GM12878 (cell line): ENCODE measurements at regions not wholly inside any gene's neighbourhood (a gene's known extent, or its start where the extent isn't known, plus 50 kb on each side); places are given as distances from the start of the nearest gene placed in this dataset.

Experiments
- ATAC-seq: fragments of 200-7000 bp; cut with Tn5 transposase; 3 replicates; pipeline ENCODE4 v1.9.1; 2020; ENCODE audit warnings: mild to moderate bottlenecking, moderate library complexity
- BruUV-seq: library from RNA; stranded (reverse); fragments of 400-500 nt; replicated peaks from 2 replicates; lab custom pipeline; 2021; lab: Mats Ljungman, UMichigan
- CTCF ChIA-PET: fragments of 300-600 bp; sonication (Branson Sonifier 250); formaldehyde crosslinking; extraction: SDS; loops from one replicate; lab custom pipeline; 2021; ENCODE audit warnings: inconsistent platforms; lab: Yijun Ruan, JAX
- POLR2A ChIA-PET: fragments of 350-600 bp; formaldehyde crosslinking; extraction: SDS; loops from one replicate; lab custom pipeline; 2021; ENCODE audit warnings: inconsistent platforms; lab: Charles Lee
- RAD21 ChIA-PET: fragments of 300-600 bp; sonication (Branson Sonifier 250); formaldehyde crosslinking; loops from one replicate; lab custom pipeline; 2023; ENCODE audit warnings: antibody characterized with exemption; ENCODE audit not compliant: unreplicated experiment; lab: Charles Lee
- SMC1A ChIA-PET: fragments of 300-600 bp; sonication (Branson Sonifier 250); formaldehyde crosslinking; loops from one replicate; lab custom pipeline; 2023; ENCODE audit not compliant: unreplicated experiment, uncharacterized antibody; lab: Charles Lee
- DNase-seq: peaks from one replicate; pipeline ENCODE4 v3.0.0-alpha.2; 2011; ENCODE audit warnings: low read depth, low spot score
- FAIRE-seq: peaks from 3 replicates; lab custom pipeline; 2011; peaks lifted over from hg19 to GRCh38; lab: Jason Lieb, UNC
- H2AFZ ChIP-seq: 2 replicates; pipeline ENCODE4 v1.6.0; 2011; ENCODE audit warnings: low read depth, low read length, control low read depth; ENCODE audit not compliant: control insufficient read depth
- H3K27ac ChIP-seq: 2 replicates; pipeline ENCODE4 v1.5.1; 2011; ENCODE audit warnings: control low read depth; ENCODE audit not compliant: control insufficient read depth, insufficient read depth
- H3K27me3 ChIP-seq, 2 experiments: replicated peaks in 1 of 2; 2 replicates each; pipeline versions ENCODE4 v1.6.0 to v1.6.1; 2011; ENCODE audit warnings: low read length in 1 of 2; ENCODE audit not compliant: control insufficient read depth in 2 of 2, insufficient read depth in 2 of 2
- H3K36me3 ChIP-seq, 2 experiments: 2 replicates each; pipeline ENCODE4 v1.5.1; 2011; ENCODE audit warnings: low read length in 1 of 2; ENCODE audit not compliant: control insufficient read depth in 2 of 2, insufficient read depth in 2 of 2
- H3K4me1 ChIP-seq: 2 replicates; pipeline ENCODE4 v1.6.1; 2011; ENCODE audit warnings: mild to moderate bottlenecking, low read length, moderate library complexity, mixed read lengths; ENCODE audit not compliant: control insufficient read depth, insufficient read depth
- H3K4me2 ChIP-seq: 2 replicates; pipeline ENCODE4 v1.6.0; 2011; ENCODE audit warnings: control low read depth; ENCODE audit not compliant: control insufficient read depth, insufficient read depth
- H3K4me3 ChIP-seq: fragments of 200-600 bp; sonication (generic); 2 replicates; pipeline ENCODE4 v1.5.1; 2016
- H3K79me2 ChIP-seq: 2 replicates; pipeline ENCODE4 v1.6.0; 2011; ENCODE audit warnings: low read length; ENCODE audit not compliant: control insufficient read depth, insufficient read depth
- H3K9ac ChIP-seq: 2 replicates; pipeline ENCODE4 v1.8.0; 2011; ENCODE audit warnings: low read length, control low read depth, mixed read lengths; ENCODE audit not compliant: control insufficient read depth, insufficient read depth
- H3K9me3 ChIP-seq: replicated peaks from 3 replicates; pipeline ENCODE4 v1.5.1; 2011; ENCODE audit warnings: mild to moderate bottlenecking, low read length; ENCODE audit not compliant: control insufficient read depth, insufficient read depth
- H4K20me1 ChIP-seq: 2 replicates; pipeline ENCODE4 v1.6.0; 2011; ENCODE audit not compliant: control insufficient read depth, insufficient read depth
- CTCF ChIP-seq, 3 experiments: IDR thresholded peaks in 2 of 3; conservative IDR thresholded peaks in 1 of 3; 2 replicates each; pipeline ENCODE4 v1.5.1; 2011; ENCODE audit warnings: low read depth in 3 of 3, low read length in 3 of 3, mild to moderate bottlenecking in 3 of 3, control low read depth in 2 of 3, moderate library complexity in 2 of 3, inconsistent platforms in 1 of 3, mixed read lengths in 1 of 3; ENCODE audit not compliant: control insufficient read depth in 2 of 3, insufficient read depth in 1 of 3; ENCODE audit errors: extremely low read depth in 1 of 3
- FOS ChIP-seq: IDR thresholded peaks from 3 replicates; pipeline ENCODE4 v1.6.1; 2011; ENCODE audit warnings: borderline replicate concordance; ENCODE audit not compliant: insufficient read length; ENCODE audit errors: extremely low read depth
- MEF2A ChIP-seq: IDR thresholded peaks from 2 replicates; pipeline ENCODE4 v1.6.1; 2011; ENCODE audit warnings: low read depth, mild to moderate bottlenecking, low read length, moderate library complexity; ENCODE audit not compliant: insufficient read depth
- PRDM15 ChIP-seq: fragments of 450-650 bp; formaldehyde crosslinking; IDR thresholded peaks from 2 replicates; pipeline ENCODE4 v1.4.0; 2020; ENCODE audit warnings: mild to moderate bottlenecking, moderate library complexity
- STAT3 ChIP-seq: IDR thresholded peaks from 2 replicates; pipeline ENCODE4 v1.6.1; 2011; ENCODE audit warnings: low read depth, low read length, improper control_type of control experiment
- TCF3 ChIP-seq: IDR thresholded peaks from 2 replicates; pipeline ENCODE4 v1.6.1; 2012; ENCODE audit warnings: low read depth, mild to moderate bottlenecking, low read length, borderline replicate concordance; ENCODE audit not compliant: insufficient read depth
- WGBS: methylation state at CpG from one replicate; pipeline ENCODE4 v1.1.6; 2016; ENCODE audit warnings: low lambda C conversion rate; ENCODE audit not compliant: insufficient replicate concordance, insufficient coverage; ENCODE audit errors: missing lambda C conversion rate; 5-methylcytosine and 5-hydroxymethylcytosine counted together
- in situ Hi-C: fragments of 300-500 bp; cut with MboI; formaldehyde crosslinking; loops from 9 replicates; pipeline ENCODE4 v1.14.3; 2018; ENCODE audit warnings: mixed read lengths
- intact Hi-C: fragments of 100-400 bp; cut with micrococcal nuclease; formaldehyde crosslinking; loops from one replicate; pipeline ENCODE4 v1.14.2; 2022; ENCODE audit not compliant: unreplicated experiment

GRCh38 chr13:73254827-73255226, 196.0 kb downstream of the KLF5 start (continued):
- no peak for TF ChIP-seq CTCF (IDR thresholded peaks at IDR 0.05 in 2 of 3, conservative IDR thresholded peaks at IDR 0.05 in 1 of 3; ENCODE audit: control insufficient read depth in 2 of 3, extremely low read depth in 1 of 3, insufficient read depth in 1 of 3, low read depth in 3 of 3, low read length in 3 of 3)
- TF ChIP-seq, all 136 proteins: peak for 0

- in situ Hi-C loops, result no loop called here
- no TSS peak for BruUV-seq
- CTCF ChIA-PET, result no interaction called here
Observed at GRCh38 chr13:73251626-73252265, 192.9 kb downstream of the KLF5 start.

GRCh38 chr13:73250061-73250460, 191.3 kb downstream of the KLF5 start:
- no peaks in the 10 kb centered on the region for H4K20me1 ChIP-seq
- no peak overlapping the region for H3K9ac ChIP-seq
- no peaks in the 10 kb centered on the region for H3K36me3 ChIP-seq
- CTCF ChIA-PET, result interaction anchor here (1.2 kb wide), 1 partner anchor 11 kb away, joined by 3 read pairs; no protein-coding TSS in a partner anchor
- FAIRE-seq, result no peak
- no peak overlapping the region for H3K4me3 ChIP-seq
- no peak overlapping the region for H3K27ac ChIP-seq
- no peaks in the 10 kb centered on the region for H3K79me2 ChIP-seq
- no peaks in the 10 kb centered on the region for H3K4me1 ChIP-seq
- SMC1A ChIA-PET, result no interaction called here
- no peak for DNase-seq
- no peaks in the 10 kb centered on the region for H3K27me3 ChIP-seq
- RAD21 ChIA-PET, result no interaction called here
- H3K4me2 ChIP-seq, result no peak overlapping the region
- POLR2A ChIA-PET, result no interaction called here
- no peaks in the 10 kb centered on the region for H3K9me3 ChIP-seq
- in situ Hi-C loops (no loop called here), intact Hi-C loops (no loop called here)
- ATAC-seq, result no peak
- H2AFZ ChIP-seq, result no peak overlapping the region
- no TSS peak for BruUV-seq
- WGBS, result 59% methylated on average over 7 of the region's 7 CpGs
- TF ChIP-seq MEF2A (no peak), PRDM15 (CRISPR knock-in tag) (no peak), FOS (no peak), STAT3 (no peak)

More at GRCh38 chr13:73251626-73252265, 192.9 kb downstream of the KLF5 start:
- no peak for TF ChIP-seq TCF3
- POLR2A ChIA-PET, result no interaction called here
- Histone ChIP-seq H3K36me3 (no peaks in the 10 kb centered on the region), H3K4me3 (no peak overlapping the region), H4K20me1 (no peaks in the 10 kb centered on the region), H3K27me3 (no peaks in the 10 kb centered on the region), H3K4me2 (no peak overlapping the region), H3K27ac (no peak overlapping the region), H3K9ac (no peak overlapping the region), H3K79me2 (no peaks in the 10 kb centered on the region), H3K4me1 (no peaks in the 10 kb centered on the region), H3K9me3 (no peaks in the 10 kb centered on the region), H2AFZ (no peak overlapping the region)
- intact Hi-C loops, result no loop called here
- WGBS, result 33% methylated on average over 1 of the region's 1 CpG
- no peak for ATAC-seq
- DNase-seq, result no peak
- SMC1A ChIA-PET, result interaction anchor here (0.7 kb wide), 1 partner anchor 9 kb away, joined by 3 read pairs; no protein-coding TSS in a partner anchor
- no peak for FAIRE-seq
- RAD21 ChIA-PET, result no interaction called here
